GM19463 (cell line): ENCODE measurements at regions not wholly inside any gene's neighbourhood (a gene's known extent, or its start where the extent isn't known, plus 50 kb on each side); places are given as distances from the start of the nearest gene placed in this dataset.

Source experiments
- ATAC-seq: cut with Tn5 transposase; IDR thresholded peaks from one replicate; pipeline ENCODE4 v1.9.1; 2021; ENCODE audit warnings: mild to moderate bottlenecking, moderate library complexity; ENCODE audit not compliant: unreplicated experiment

GRCh38 chr6:113466526-113466925 is 390.6 kb upstream of the MARCKS start:
- ATAC-seq = no peak

GRCh38 chr6:113475392-113475791 is 381.8 kb upstream of the MARCKS start:
- no peak for ATAC-seq

- ATAC-seq = no peak
Measured at GRCh38 chr6:113476937-113477839, 380.0 kb upstream of the MARCKS start.

- no peak for ATAC-seq
Measured at GRCh38 chr6:113480616-113481015, 376.5 kb upstream of the MARCKS start.

GRCh38 chr6:113481458-113481857 is 375.7 kb upstream of the MARCKS start:
- no peak for ATAC-seq

GRCh38 chr6:113481910-113482309 is 375.2 kb upstream of the MARCKS start:
- peak; percentile 59 for ATAC-seq

- no peak for ATAC-seq
Measured at GRCh38 chr6:113482771-113483170, 374.4 kb upstream of the MARCKS start.

- ATAC-seq = no peak
Measured at GRCh38 chr6:113486199-113486598, 370.9 kb upstream of the MARCKS start.

GRCh38 chr6:113487489-113488058 is 369.6 kb upstream of the MARCKS start:
- ATAC-seq = no peak

GRCh38 chr6:113488061-113488460 is 369.1 kb upstream of the MARCKS start:
- ATAC-seq = no peak

- ATAC-seq = no peak
Measured at GRCh38 chr6:113488812-113489685, 368.1 kb upstream of the MARCKS start.

- ATAC-seq = no peak
Measured at GRCh38 chr6:113489952-113490746, 367.0 kb upstream of the MARCKS start.

- no peak for ATAC-seq
Measured at GRCh38 chr6:113491376-113491775, 365.8 kb upstream of the MARCKS start.

- ATAC-seq = no peak
Measured at GRCh38 chr6:113493991-113494390, 363.2 kb upstream of the MARCKS start.

GRCh38 chr6:113495521-113495920 is 361.6 kb upstream of the MARCKS start:
- no peak for ATAC-seq

GRCh38 chr6:113496166-113496565 is 361.0 kb upstream of the MARCKS start:
- no peak for ATAC-seq

- no peak for ATAC-seq
Measured at GRCh38 chr6:113500221-113500620, 356.9 kb upstream of the MARCKS start.

GRCh38 chr6:113505084-113505699 is 352.0 kb upstream of the MARCKS start:
- no peak for ATAC-seq

- ATAC-seq = no peak
Measured at GRCh38 chr6:113508249-113508648, 348.9 kb upstream of the MARCKS start.

- ATAC-seq = no peak
Measured at GRCh38 chr6:113511100-113511499, 346.0 kb upstream of the MARCKS start.
